Mesodermal cell (in vitro differentiated cells): ENCODE measurements at regions not wholly inside any gene's neighbourhood (a gene's known extent, or its start where the extent isn't known, plus 50 kb on each side); places are given as distances from the start of the nearest gene placed in this dataset.

Experiments used
- H3K27ac ChIP-seq: 2 replicates; pipeline ENCODE4 v1.7.0; 2013; ENCODE audit warnings: mild to moderate bottlenecking, low read depth, low read length, moderate library complexity; ENCODE audit not compliant: severe bottlenecking
- H3K36me3 ChIP-seq: 2 replicates; pipeline ENCODE4 v1.7.1; 2013; ENCODE audit warnings: mild to moderate bottlenecking, low read length, moderate library complexity; ENCODE audit not compliant: control insufficient read depth, insufficient read depth
- H3K4me1 ChIP-seq: one replicate; pipeline ENCODE4 v1.7.1; 2013; ENCODE audit warnings: mild to moderate bottlenecking, low read length; ENCODE audit not compliant: insufficient read depth, control insufficient read depth, poor library complexity, severe bottlenecking
- H3K4me3 ChIP-seq: 2 replicates; pipeline ENCODE4 v1.7.0; 2013; ENCODE audit warnings: low read length, control low read depth, mild to moderate bottlenecking; ENCODE audit not compliant: insufficient read depth, poor library complexity, severe bottlenecking; ENCODE audit errors: extremely low read depth
- H3K9me3 ChIP-seq: 2 replicates; pipeline ENCODE4 v1.7.1; 2013; ENCODE audit warnings: mild to moderate bottlenecking, low read length, moderate library complexity; ENCODE audit not compliant: control insufficient read depth
- WGBS, 2 experiments: methylation state at CpG; one replicate each; pipeline ENCODE4 v1.1.5; 2013; ENCODE audit warnings: missing lambda C conversion rate in 2 of 2; ENCODE audit not compliant: insufficient coverage in 2 of 2; 5-methylcytosine and 5-hydroxymethylcytosine counted together

GRCh38 chr21:19321688-19322087 lies 918.1 kb upstream of the TMPRSS15 start:
- no peak overlapping the region for H3K27ac ChIP-seq
- H3K4me3 ChIP-seq = no peak overlapping the region
- H3K4me1 ChIP-seq = no peaks in the 10 kb centered on the region
- 77% methylated on average over 2 of the region's 3 CpGs; no CpG with 5 or more reads in 1 of the 2 experiments for WGBS, 2 experiments
- no peaks in the 10 kb centered on the region for H3K36me3 ChIP-seq
- H3K9me3 ChIP-seq = no peaks in the 10 kb centered on the region

- Histone ChIP-seq H3K36me3 (no peaks in the 10 kb centered on the region), H3K27ac (no peak overlapping the region), H3K9me3 (no peaks in the 10 kb centered on the region), H3K4me3 (no peak overlapping the region), H3K4me1 (no peaks in the 10 kb centered on the region)
- no CpG with 5 or more reads among the region's 1 CpG for WGBS, 2 experiments
Observed at GRCh38 chr21:19322360-19322759, 918.8 kb upstream of the TMPRSS15 start.

GRCh38 chr21:19326531-19327319 lies 923.1 kb upstream of the TMPRSS15 start:
- WGBS, 2 experiments = 76 to 80% methylated on average over 3 to 4 of the region's 6 CpGs

GRCh38 chr21:19328954-19329353 lies 925.4 kb upstream of the TMPRSS15 start:
- Histone ChIP-seq H3K4me3 (no peak overlapping the region), H3K4me1 (no peaks in the 10 kb centered on the region), H3K36me3 (no peaks in the 10 kb centered on the region), H3K9me3 (no peaks in the 10 kb centered on the region), H3K27ac (no peak overlapping the region)
- 91 to 97% methylated on average over 4 to 5 of the region's 5 CpGs for WGBS, 2 experiments

More at GRCh38 chr21:19326531-19327319, 923.1 kb upstream of the TMPRSS15 start:
- Histone ChIP-seq H3K4me1 (no peaks in the 10 kb centered on the region), H3K4me3 (no peak overlapping the region), H3K27ac (no peak overlapping the region), H3K9me3 (no peaks in the 10 kb centered on the region), H3K36me3 (no peaks in the 10 kb centered on the region)

GRCh38 chr21:19340303-19340702 lies 936.7 kb upstream of the TMPRSS15 start:
- no peaks in the 10 kb centered on the region for H3K4me1 ChIP-seq
- H3K9me3 ChIP-seq = no peaks in the 10 kb centered on the region
- H3K27ac ChIP-seq = no peak overlapping the region
- WGBS, 2 experiments = no CpG with 5 or more reads among the region's 2 CpGs
- no peak overlapping the region for H3K4me3 ChIP-seq
- H3K36me3 ChIP-seq = no peaks in the 10 kb centered on the region

- Histone ChIP-seq H3K36me3 (no peaks in the 10 kb centered on the region), H3K27ac (no peak overlapping the region), H3K4me3 (no peak overlapping the region), H3K4me1 (no peaks in the 10 kb centered on the region), H3K9me3 (no peaks in the 10 kb centered on the region)
- 88% methylated on average over 2 of the region's 5 CpGs; no CpG with 5 or more reads in 1 of the 2 experiments for WGBS, 2 experiments
Observed at GRCh38 chr21:19340954-19341353, 937.4 kb upstream of the TMPRSS15 start.

GRCh38 chr21:19343711-19344110 lies 940.1 kb upstream of the TMPRSS15 start:
- Histone ChIP-seq H3K36me3 (no peaks in the 10 kb centered on the region), H3K4me1 (no peaks in the 10 kb centered on the region), H3K27ac (no peak overlapping the region), H3K9me3 (no peaks in the 10 kb centered on the region), H3K4me3 (no peak overlapping the region)
- WGBS, 2 experiments = no CpG with 5 or more reads among the region's 2 CpGs

- no peaks in the 10 kb centered on the region for H3K9me3 ChIP-seq
- no peak overlapping the region for H3K4me3 ChIP-seq
- H3K36me3 ChIP-seq = no peaks in the 10 kb centered on the region
- H3K4me1 ChIP-seq = no peaks in the 10 kb centered on the region
- H3K27ac ChIP-seq = no peak overlapping the region
Observed at GRCh38 chr21:19350286-19350685, 946.7 kb upstream of the TMPRSS15 start.

- 83 to 92% methylated on average over 1 to 2 of the region's 2 CpGs for WGBS, 2 experiments
- no peaks in the 10 kb centered on the region for H3K36me3 ChIP-seq
- H3K9me3 ChIP-seq = no peaks in the 10 kb centered on the region
Observed at GRCh38 chr21:19353256-19353655, 949.7 kb upstream of the TMPRSS15 start.

GRCh38 chr21:19368944-19369343 lies 965.4 kb upstream of the TMPRSS15 start:
- Histone ChIP-seq H3K4me3 (no peak overlapping the region), H3K27ac (no peak overlapping the region), H3K36me3 (no peaks in the 10 kb centered on the region), H3K4me1 (no peaks in the 10 kb centered on the region), H3K9me3 (no peaks in the 10 kb centered on the region)
- WGBS, 2 experiments = no CpG with 5 or more reads among the region's 1 CpG

More at GRCh38 chr21:19353256-19353655, 949.7 kb upstream of the TMPRSS15 start:
- H3K4me1 ChIP-seq = no peaks in the 10 kb centered on the region
- no peak overlapping the region for H3K27ac ChIP-seq
- H3K4me3 ChIP-seq = no peak overlapping the region

GRCh38 chr21:19392390-19392789 lies 988.8 kb upstream of the TMPRSS15 start:
- Histone ChIP-seq H3K4me3 (no peak overlapping the region), H3K27ac (no peak overlapping the region), H3K4me1 (no peaks in the 10 kb centered on the region), H3K36me3 (no peaks in the 10 kb centered on the region), H3K9me3 (no peaks in the 10 kb centered on the region)
- WGBS, 2 experiments = 59 to 90% methylated on average over 3 of the region's 4 CpGs
